GM23338 (cell line): ENCODE measurements at regions not wholly inside any gene's neighbourhood (a gene's known extent, or its start where the extent isn't known, plus 50 kb on each side); places are given as distances from the start of the nearest gene placed in this dataset.

Source experiments
- ATAC-seq: fragments of 200-7000 bp; cut with Tn5 transposase; 3 replicates; pipeline ENCODE4 v1.9.1; 2020
- DNase-seq: peaks from one replicate; pipeline ENCODE4 v3.0.0-alpha.2; 2015; ENCODE audit warnings: low spot score
- H2AFZ ChIP-seq: fragments of 200-600 bp; sonication (generic); 2 replicates; pipeline ENCODE4 v1.8.0; 2016; ENCODE audit warnings: antibody characterized with exemption, mild to moderate bottlenecking, moderate library complexity
- H3F3A ChIP-seq: fragments of 200-600 bp; sonication (generic); replicated peaks from 2 replicates; pipeline ENCODE4 v1.8.0; 2017; ENCODE audit warnings: antibody characterized with exemption, mixed run types, low read depth
- H3K27ac ChIP-seq: fragments of 200-600 bp; sonication (generic); 2 replicates; pipeline ENCODE4 v1.6.1; 2016; ENCODE audit warnings: low read depth
- H3K27me3 ChIP-seq: fragments of 200-600 bp; sonication (generic); 2 replicates; pipeline ENCODE4 v1.8.0; 2016; ENCODE audit warnings: mild to moderate bottlenecking, mixed run types, moderate library complexity; ENCODE audit not compliant: insufficient read depth
- H3K36me3 ChIP-seq: fragments of 200-600 bp; sonication (generic); 2 replicates; pipeline ENCODE4 v1.8.0; 2016; ENCODE audit warnings: mild to moderate bottlenecking; ENCODE audit not compliant: insufficient read depth
- H3K4me1 ChIP-seq: fragments of 200-600 bp; sonication (generic); 2 replicates; pipeline ENCODE4 v1.8.0; 2016; ENCODE audit warnings: mild to moderate bottlenecking, moderate library complexity; ENCODE audit not compliant: insufficient read depth
- H3K4me2 ChIP-seq: fragments of 200-600 bp; sonication (generic); 2 replicates; pipeline ENCODE4 v1.7.1; 2017; ENCODE audit warnings: mixed run types
- H3K4me3 ChIP-seq: fragments of 200-600 bp; sonication (generic); 2 replicates; pipeline ENCODE4 v1.6.1; 2016; ENCODE audit warnings: mixed run types
- H3K79me2 ChIP-seq: fragments of 200-600 bp; sonication (generic); replicated peaks from 2 replicates; pipeline ENCODE4 v1.8.0; 2017; ENCODE audit warnings: mild to moderate bottlenecking; ENCODE audit not compliant: insufficient read depth
- H3K9me2 ChIP-seq: fragments of 200-600 bp; sonication (generic); 2 replicates; pipeline ENCODE4 v1.8.0; 2017; ENCODE audit not compliant: insufficient read depth
- H4K20me1 ChIP-seq: fragments of 200-600 bp; sonication (generic); replicated peaks from 2 replicates; pipeline ENCODE4 v1.8.0; 2017; ENCODE audit warnings: mild to moderate bottlenecking; ENCODE audit not compliant: insufficient read depth
- H3K27ac Mint-ChIP-seq: 2 replicates; pipeline ENCODE4 v1.8.0; 2020; ENCODE audit warnings: inconsistent platforms, mild to moderate bottlenecking, moderate library complexity, mixed read lengths
- H3K27me3 Mint-ChIP-seq: 3 replicates; pipeline ENCODE4 v1.8.0; 2022; ENCODE audit warnings: low read depth, mild to moderate bottlenecking, moderate library complexity, mixed read lengths, inconsistent platforms; ENCODE audit not compliant: insufficient read depth, poor library complexity
- H3K36me3 Mint-ChIP-seq: 3 replicates; pipeline ENCODE4 v1.8.0; 2021; ENCODE audit warnings: low read depth, mild to moderate bottlenecking, inconsistent platforms, moderate library complexity, mixed read lengths
- H3K4me1 Mint-ChIP-seq: 3 replicates; pipeline ENCODE4 v1.8.0; 2020; ENCODE audit warnings: mild to moderate bottlenecking, inconsistent platforms, mixed read lengths
- H3K4me3 Mint-ChIP-seq: 3 replicates; pipeline ENCODE4 v1.8.0; 2021; ENCODE audit warnings: moderate library complexity, mild to moderate bottlenecking, inconsistent platforms, mixed read lengths
- H3K9me3 Mint-ChIP-seq: 3 replicates; pipeline ENCODE4 v1.8.0; 2020; ENCODE audit warnings: moderate library complexity, mild to moderate bottlenecking, inconsistent platforms, mixed read lengths
- CREB1 ChIP-seq: fragments of 250-450 bp; sonication (Bioruptor Pico); IDR thresholded peaks from 2 replicates; pipeline ENCODE4 v1.5.0; 2020; ENCODE audit warnings: low read depth, mild to moderate bottlenecking, moderate library complexity
- CTCF ChIP-seq, 2 experiments: fragments of 200-600 bp in 1 of 2; sonication (generic) in 1 of 2; conservative IDR thresholded peaks; 2 replicates each; pipeline versions ENCODE4 v1.5.1 to v1.6.1; 2016 to 2017; ENCODE audit warnings: antibody characterized with exemption in 2 of 2, low read depth in 2 of 2, mild to moderate bottlenecking in 2 of 2, moderate library complexity in 1 of 2
- ETS1 ChIP-seq: IDR thresholded peaks from 2 replicates; pipeline ENCODE4 v1.6.1; 2016; ENCODE audit warnings: antibody characterized with exemption
- EZH2 ChIP-seq: fragments of 200-600 bp; sonication (generic); IDR thresholded peaks from one replicate; pipeline ENCODE4 v1.8.0; 2017; ENCODE audit warnings: antibody characterized with exemption, mild to moderate bottlenecking, low read depth; ENCODE audit not compliant: unreplicated experiment
- EZH2phosphoT487 ChIP-seq: fragments of 200-600 bp; sonication (generic); IDR thresholded peaks from one replicate; pipeline ENCODE4 v1.8.1; 2018; ENCODE audit warnings: antibody characterized with exemption; ENCODE audit not compliant: unreplicated experiment
- JUNB ChIP-seq: IDR thresholded peaks from one replicate; pipeline ENCODE4 v1.6.1; 2016; ENCODE audit warnings: antibody characterized with exemption; ENCODE audit not compliant: unreplicated experiment
- NANOG ChIP-seq: IDR thresholded peaks from 2 replicates; pipeline ENCODE4 v1.6.1; 2016; ENCODE audit warnings: antibody characterized with exemption, borderline replicate concordance
- POLR2AphosphoS5 ChIP-seq: IDR thresholded peaks from 2 replicates; pipeline ENCODE4 v1.6.1; 2016; ENCODE audit warnings: antibody characterized with exemption, low read depth
- STAT1 ChIP-seq: IDR thresholded peaks from one replicate; pipeline ENCODE4 v1.6.1; 2016; ENCODE audit warnings: antibody characterized with exemption; ENCODE audit not compliant: unreplicated experiment
- ZNF114 ChIP-seq: fragments of 250-450 bp; sonication (Bioruptor Pico); IDR thresholded peaks from 2 replicates; pipeline ENCODE4 v1.5.0; 2020; ENCODE audit warnings: mild to moderate bottlenecking, moderate library complexity
- ZNF331 ChIP-seq: fragments of 250-450 bp; sonication (Bioruptor Pico); IDR thresholded peaks from 2 replicates; pipeline ENCODE4 v1.5.0; 2020; ENCODE audit warnings: low read depth, mild to moderate bottlenecking, moderate library complexity
- TF ChIP-seq, protein P1 (sequence below): IDR thresholded peaks from one replicate; pipeline ENCODE4 v1.6.1; 2018; ENCODE audit warnings: antibody characterized with exemption; ENCODE audit not compliant: unreplicated experiment
- TF ChIP-seq, protein P2 (sequence below): fragments of 250-450 bp; sonication (Bioruptor Pico); IDR thresholded peaks from 2 replicates; pipeline ENCODE4 v1.5.0; 2020; ENCODE audit warnings: mild to moderate bottlenecking, moderate library complexity

GRCh38 chr17:77857306-77857555 is 101.3 kb upstream of the TNRC6C start:
- DNase-seq (no peak), ATAC-seq (no peak)
- no peak overlapping the region for H3K27ac ChIP-seq
- H3K4me1 ChIP-seq = no peaks in the 10 kb centered on the region
- H3K9me2 ChIP-seq = no peaks in the 10 kb centered on the region; the same call in 1 of the 2 replicates
- H3K4me2 ChIP-seq = no peak overlapping the region
- H3K36me3 ChIP-seq = no peaks in the 10 kb centered on the region
- TF ChIP-seq EZH2phosphoT487 = no peak
- TF ChIP-seq, protein P1, sequence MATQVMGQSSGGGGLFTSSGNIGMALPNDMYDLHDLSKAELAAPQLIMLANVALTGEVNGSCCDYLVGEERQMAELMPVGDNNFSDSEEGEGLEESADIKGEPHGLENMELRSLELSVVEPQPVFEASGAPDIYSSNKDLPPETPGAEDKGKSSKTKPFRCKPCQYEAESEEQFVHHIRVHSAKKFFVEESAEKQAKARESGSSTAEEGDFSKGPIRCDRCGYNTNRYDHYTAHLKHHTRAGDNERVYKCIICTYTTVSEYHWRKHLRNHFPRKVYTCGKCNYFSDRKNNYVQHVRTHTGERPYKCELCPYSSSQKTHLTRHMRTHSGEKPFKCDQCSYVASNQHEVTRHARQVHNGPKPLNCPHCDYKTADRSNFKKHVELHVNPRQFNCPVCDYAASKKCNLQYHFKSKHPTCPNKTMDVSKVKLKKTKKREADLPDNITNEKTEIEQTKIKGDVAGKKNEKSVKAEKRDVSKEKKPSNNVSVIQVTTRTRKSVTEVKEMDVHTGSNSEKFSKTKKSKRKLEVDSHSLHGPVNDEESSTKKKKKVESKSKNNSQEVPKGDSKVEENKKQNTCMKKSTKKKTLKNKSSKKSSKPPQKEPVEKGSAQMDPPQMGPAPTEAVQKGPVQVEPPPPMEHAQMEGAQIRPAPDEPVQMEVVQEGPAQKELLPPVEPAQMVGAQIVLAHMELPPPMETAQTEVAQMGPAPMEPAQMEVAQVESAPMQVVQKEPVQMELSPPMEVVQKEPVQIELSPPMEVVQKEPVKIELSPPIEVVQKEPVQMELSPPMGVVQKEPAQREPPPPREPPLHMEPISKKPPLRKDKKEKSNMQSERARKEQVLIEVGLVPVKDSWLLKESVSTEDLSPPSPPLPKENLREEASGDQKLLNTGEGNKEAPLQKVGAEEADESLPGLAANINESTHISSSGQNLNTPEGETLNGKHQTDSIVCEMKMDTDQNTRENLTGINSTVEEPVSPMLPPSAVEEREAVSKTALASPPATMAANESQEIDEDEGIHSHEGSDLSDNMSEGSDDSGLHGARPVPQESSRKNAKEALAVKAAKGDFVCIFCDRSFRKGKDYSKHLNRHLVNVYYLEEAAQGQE = no peak
- no peak for TF ChIP-seq CREB1
- no peak for TF ChIP-seq CTCF (conservative IDR thresholded peaks at IDR 0.05; ENCODE audit: low read depth in 2 of 2)
- TF ChIP-seq STAT1 = no peak
- TF ChIP-seq, protein P2, sequence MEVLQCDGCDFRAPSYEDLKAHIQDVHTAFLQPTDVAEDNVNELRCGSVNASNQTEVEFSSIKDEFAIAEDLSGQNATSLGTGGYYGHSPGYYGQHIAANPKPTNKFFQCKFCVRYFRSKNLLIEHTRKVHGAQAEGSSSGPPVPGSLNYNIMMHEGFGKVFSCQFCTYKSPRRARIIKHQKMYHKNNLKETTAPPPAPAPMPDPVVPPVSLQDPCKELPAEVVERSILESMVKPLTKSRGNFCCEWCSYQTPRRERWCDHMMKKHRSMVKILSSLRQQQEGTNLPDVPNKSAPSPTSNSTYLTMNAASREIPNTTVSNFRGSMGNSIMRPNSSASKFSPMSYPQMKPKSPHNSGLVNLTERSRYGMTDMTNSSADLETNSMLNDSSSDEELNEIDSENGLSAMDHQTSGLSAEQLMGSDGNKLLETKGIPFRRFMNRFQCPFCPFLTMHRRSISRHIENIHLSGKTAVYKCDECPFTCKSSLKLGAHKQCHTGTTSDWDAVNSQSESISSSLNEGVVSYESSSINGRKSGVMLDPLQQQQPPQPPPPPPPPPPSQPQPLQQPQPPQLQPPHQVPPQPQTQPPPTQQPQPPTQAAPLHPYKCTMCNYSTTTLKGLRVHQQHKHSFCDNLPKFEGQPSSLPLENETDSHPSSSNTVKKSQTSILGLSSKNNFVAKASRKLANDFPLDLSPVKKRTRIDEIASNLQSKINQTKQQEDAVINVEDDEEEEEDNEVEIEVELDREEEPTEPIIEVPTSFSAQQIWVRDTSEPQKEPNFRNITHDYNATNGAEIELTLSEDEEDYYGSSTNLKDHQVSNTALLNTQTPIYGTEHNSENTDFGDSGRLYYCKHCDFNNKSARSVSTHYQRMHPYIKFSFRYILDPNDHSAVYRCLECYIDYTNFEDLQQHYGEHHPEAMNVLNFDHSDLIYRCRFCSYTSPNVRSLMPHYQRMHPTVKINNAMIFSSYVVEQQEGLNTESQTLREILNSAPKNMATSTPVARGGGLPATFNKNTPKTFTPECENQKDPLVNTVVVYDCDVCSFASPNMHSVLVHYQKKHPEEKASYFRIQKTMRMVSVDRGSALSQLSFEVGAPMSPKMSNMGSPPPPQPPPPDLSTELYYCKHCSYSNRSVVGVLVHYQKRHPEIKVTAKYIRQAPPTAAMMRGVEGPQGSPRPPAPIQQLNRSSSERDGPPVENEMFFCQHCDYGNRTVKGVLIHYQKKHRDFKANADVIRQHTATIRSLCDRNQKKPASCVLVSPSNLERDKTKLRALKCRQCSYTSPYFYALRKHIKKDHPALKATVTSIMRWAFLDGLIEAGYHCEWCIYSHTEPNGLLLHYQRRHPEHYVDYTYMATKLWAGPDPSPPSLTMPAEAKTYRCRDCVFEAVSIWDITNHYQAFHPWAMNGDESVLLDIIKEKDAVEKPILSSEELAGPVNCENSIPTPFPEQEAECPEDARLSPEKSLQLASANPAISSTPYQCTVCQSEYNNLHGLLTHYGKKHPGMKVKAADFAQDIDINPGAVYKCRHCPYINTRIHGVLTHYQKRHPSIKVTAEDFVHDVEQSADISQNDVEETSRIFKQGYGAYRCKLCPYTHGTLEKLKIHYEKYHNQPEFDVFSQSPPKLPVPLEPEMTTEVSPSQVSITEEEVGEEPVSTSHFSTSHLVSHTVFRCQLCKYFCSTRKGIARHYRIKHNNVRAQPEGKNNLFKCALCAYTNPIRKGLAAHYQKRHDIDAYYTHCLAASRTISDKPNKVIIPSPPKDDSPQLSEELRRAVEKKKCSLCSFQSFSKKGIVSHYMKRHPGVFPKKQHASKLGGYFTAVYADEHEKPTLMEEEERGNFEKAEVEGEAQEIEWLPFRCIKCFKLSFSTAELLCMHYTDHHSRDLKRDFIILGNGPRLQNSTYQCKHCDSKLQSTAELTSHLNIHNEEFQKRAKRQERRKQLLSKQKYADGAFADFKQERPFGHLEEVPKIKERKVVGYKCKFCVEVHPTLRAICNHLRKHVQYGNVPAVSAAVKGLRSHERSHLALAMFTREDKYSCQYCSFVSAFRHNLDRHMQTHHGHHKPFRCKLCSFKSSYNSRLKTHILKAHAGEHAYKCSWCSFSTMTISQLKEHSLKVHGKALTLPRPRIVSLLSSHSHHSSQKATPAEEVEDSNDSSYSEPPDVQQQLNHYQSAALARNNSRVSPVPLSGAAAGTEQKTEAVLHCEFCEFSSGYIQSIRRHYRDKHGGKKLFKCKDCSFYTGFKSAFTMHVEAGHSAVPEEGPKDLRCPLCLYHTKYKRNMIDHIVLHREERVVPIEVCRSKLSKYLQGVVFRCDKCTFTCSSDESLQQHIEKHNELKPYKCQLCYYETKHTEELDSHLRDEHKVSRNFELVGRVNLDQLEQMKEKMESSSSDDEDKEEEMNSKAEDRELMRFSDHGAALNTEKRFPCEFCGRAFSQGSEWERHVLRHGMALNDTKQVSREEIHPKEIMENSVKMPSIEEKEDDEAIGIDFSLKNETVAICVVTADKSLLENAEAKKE = no peak
- TF ChIP-seq ZNF331 = no peak
- TF ChIP-seq JUNB = no peak
- TF ChIP-seq ZNF114 (CRISPR knock-in tag) = no peak
- TF ChIP-seq NANOG = no peak
- no peak for TF ChIP-seq ETS1
- TF ChIP-seq EZH2 = no peak
- no peak for TF ChIP-seq POLR2AphosphoS5
- H3K27ac Mint-ChIP-seq = no peak overlapping the region
- peaks cover 2% of the 10 kb centered on the region for H3F3A ChIP-seq
- H3K4me3 Mint-ChIP-seq = no peak overlapping the region
- no peaks in the 10 kb centered on the region for H3K4me1 Mint-ChIP-seq
- H3K27me3 ChIP-seq = no peaks in the 10 kb centered on the region
- H3K4me3 ChIP-seq = no peak overlapping the region
- peaks cover 11% of the 10 kb centered on the region for H3K27me3 Mint-ChIP-seq
- no peaks in the 10 kb centered on the region for H3K79me2 ChIP-seq
- H4K20me1 ChIP-seq = no peaks in the 10 kb centered on the region
- no peaks in the 10 kb centered on the region for H3K36me3 Mint-ChIP-seq
- H3K9me3 Mint-ChIP-seq = peaks cover 3% of the 10 kb centered on the region; the same call in 2 of the 3 replicates
- H2AFZ ChIP-seq = no peak overlapping the region
